ENCODE measurements at regions not wholly inside any gene's neighbourhood (a gene's known extent, or its start where the extent isn't known, plus 50 kb on each side); places are given as distances from the start of the nearest gene placed in this dataset.
"Not testable (repeated sequence)": the region's sequence is repeated elsewhere in the genome, so short reads cannot be mapped to it uniquely, and the experiment has no call there.

GRCh38 chr3:75840160-75840559, 54.8 kb upstream of the ZNF717 start:
- not testable (repeated sequence) for H3K27me3 ChIP-seq (replicated peaks); H3K4me3 ChIP-seq; H3K9me3 ChIP-seq (replicated peaks); H3K36me3 ChIP-seq; H3K27ac ChIP-seq; H3K4me1 ChIP-seq (replicated peaks); DNase-seq (ENCODE audit: low read depth in 1 of 2, low spot score in 2 of 2)

GRCh38 chr3:75850301-75851008, 65.1 kb upstream of the ZNF717 start:
- not testable (repeated sequence) for H3K27ac ChIP-seq; H3K4me3 ChIP-seq; H3K9me3 ChIP-seq (replicated peaks); H3K4me1 ChIP-seq (replicated peaks); DNase-seq (ENCODE audit: low read depth in 1 of 2, low spot score in 2 of 2); H3K27me3 ChIP-seq (replicated peaks); H3K36me3 ChIP-seq

- no peaks in the 10 kb centered on the region for H3K4me1 ChIP-seq (replicated peaks)
- H3K9me3 ChIP-seq (replicated peaks) = no peaks in the 10 kb centered on the region
- DNase-seq (ENCODE audit: low read depth in 1 of 2, low spot score in 2 of 2) = no peak
- H3K4me3 ChIP-seq = no peak overlapping the region
- H3K27ac ChIP-seq = no peak overlapping the region
- H3K27me3 ChIP-seq (replicated peaks) = no peaks in the 10 kb centered on the region
- H3K36me3 ChIP-seq = no peaks in the 10 kb centered on the region
Measured at GRCh38 chr3:75863130-75863529, 77.8 kb upstream of the ZNF717 start.

GRCh38 chr3:75863878-75864277, 78.5 kb upstream of the ZNF717 start:
- Histone ChIP-seq H3K4me1 (replicated peaks) (no peaks in the 10 kb centered on the region), H3K4me3 (no peak overlapping the region), H3K27me3 (replicated peaks) (no peaks in the 10 kb centered on the region), H3K9me3 (replicated peaks) (no peaks in the 10 kb centered on the region), H3K27ac (no peak overlapping the region), H3K36me3 (no peaks in the 10 kb centered on the region)
- DNase-seq (ENCODE audit: low read depth in 1 of 2, low spot score in 2 of 2) = no peak

GRCh38 chr3:75883719-75884118, 98.4 kb upstream of the ZNF717 start:
- H3K4me1 ChIP-seq (replicated peaks); H3K27me3 ChIP-seq (replicated peaks); H3K27ac ChIP-seq; DNase-seq (ENCODE audit: low read depth in 1 of 2, low spot score in 2 of 2); H3K9me3 ChIP-seq (replicated peaks); H3K36me3 ChIP-seq; H3K4me3 ChIP-seq: not testable (repeated sequence)

GRCh38 chr3:75886971-75887526, 101.7 kb upstream of the ZNF717 start:
- H3K27me3 ChIP-seq (replicated peaks) = no peaks in the 10 kb centered on the region
- H3K4me1 ChIP-seq (replicated peaks) = no peaks in the 10 kb centered on the region
- DNase-seq (ENCODE audit: low read depth in 1 of 2, low spot score in 2 of 2) = no peak
- H3K9me3 ChIP-seq (replicated peaks) = no peaks in the 10 kb centered on the region
- no peak overlapping the region for H3K27ac ChIP-seq
- no peaks in the 10 kb centered on the region for H3K36me3 ChIP-seq
- H3K4me3 ChIP-seq = no peak overlapping the region

GRCh38 chr3:75894234-75894633, 108.9 kb upstream of the ZNF717 start:
- Histone ChIP-seq H3K4me3 (no peak overlapping the region), H3K27ac (no peak overlapping the region), H3K27me3 (replicated peaks) (no peaks in the 10 kb centered on the region), H3K4me1 (replicated peaks) (no peaks in the 10 kb centered on the region), H3K9me3 (replicated peaks) (no peaks in the 10 kb centered on the region), H3K36me3 (no peaks in the 10 kb centered on the region)
- DNase-seq (ENCODE audit: low read depth in 1 of 2, low spot score in 2 of 2) = no peak

GRCh38 chr3:75896265-75896664, 110.9 kb upstream of the ZNF717 start:
- Histone ChIP-seq H3K36me3 (no peaks in the 10 kb centered on the region), H3K27me3 (replicated peaks) (no peaks in the 10 kb centered on the region), H3K4me1 (replicated peaks) (no peaks in the 10 kb centered on the region), H3K4me3 (no peak overlapping the region), H3K27ac (no peak overlapping the region), H3K9me3 (replicated peaks) (no peaks in the 10 kb centered on the region)
- DNase-seq (ENCODE audit: low read depth in 1 of 2, low spot score in 2 of 2) = no peak

GRCh38 chr3:75901446-75901845, 116.1 kb upstream of the ZNF717 start:
- not testable (repeated sequence) for DNase-seq (ENCODE audit: low read depth in 1 of 2, low spot score in 2 of 2); H3K4me3 ChIP-seq; H3K9me3 ChIP-seq (replicated peaks); H3K4me1 ChIP-seq (replicated peaks); H3K27me3 ChIP-seq (replicated peaks); H3K36me3 ChIP-seq; H3K27ac ChIP-seq

- no peak overlapping the region for H3K4me3 ChIP-seq
- H3K27ac ChIP-seq = no peak overlapping the region
- no peaks in the 10 kb centered on the region for H3K27me3 ChIP-seq (replicated peaks)
- H3K9me3 ChIP-seq (replicated peaks) = no peaks in the 10 kb centered on the region
- H3K4me1 ChIP-seq (replicated peaks) = no peaks in the 10 kb centered on the region
- H3K36me3 ChIP-seq = no peaks in the 10 kb centered on the region
- no peak for DNase-seq (ENCODE audit: low read depth in 1 of 2, low spot score in 2 of 2)
Measured at GRCh38 chr3:75906555-75907112, 121.3 kb upstream of the ZNF717 start.

GRCh38 chr3:75913800-75914350, 128.5 kb upstream of the ZNF717 start:
- Histone ChIP-seq H3K36me3 (no peaks in the 10 kb centered on the region), H3K27me3 (replicated peaks) (no peaks in the 10 kb centered on the region), H3K27ac (no peak overlapping the region), H3K4me3 (no peak overlapping the region), H3K9me3 (replicated peaks) (no peaks in the 10 kb centered on the region), H3K4me1 (replicated peaks) (no peaks in the 10 kb centered on the region)
- no peak for DNase-seq (ENCODE audit: low read depth in 1 of 2, low spot score in 2 of 2)

GRCh38 chr3:75914741-75915140, 129.4 kb upstream of the ZNF717 start:
- DNase-seq (ENCODE audit: low read depth in 1 of 2, low spot score in 2 of 2); H3K36me3 ChIP-seq; H3K27me3 ChIP-seq (replicated peaks); H3K4me3 ChIP-seq; H3K4me1 ChIP-seq (replicated peaks); H3K9me3 ChIP-seq (replicated peaks); H3K27ac ChIP-seq: not testable (repeated sequence)

GRCh38 chr3:75938921-75939320, 153.6 kb upstream of the ZNF717 start:
- H3K27me3 ChIP-seq (replicated peaks) = no peaks in the 10 kb centered on the region
- no peaks in the 10 kb centered on the region for H3K4me1 ChIP-seq (replicated peaks)
- H3K9me3 ChIP-seq (replicated peaks) = no peaks in the 10 kb centered on the region
- no peak overlapping the region for H3K4me3 ChIP-seq
- DNase-seq (ENCODE audit: low read depth in 1 of 2, low spot score in 2 of 2) = no peak
- no peaks in the 10 kb centered on the region for H3K36me3 ChIP-seq
- H3K27ac ChIP-seq = no peak overlapping the region

GRCh38 chr3:75951941-75952340, 166.6 kb upstream of the ZNF717 start:
- Histone ChIP-seq H3K9me3 (replicated peaks) (no peaks in the 10 kb centered on the region), H3K27ac (no peak overlapping the region), H3K27me3 (replicated peaks) (no peaks in the 10 kb centered on the region), H3K36me3 (no peaks in the 10 kb centered on the region), H3K4me3 (no peak overlapping the region), H3K4me1 (replicated peaks) (no peaks in the 10 kb centered on the region)
- DNase-seq (ENCODE audit: low read depth in 1 of 2, low spot score in 2 of 2) = no peak

All from SJSA1 (cell line).